HL-60/S4 (cell line): ENCODE measurements at regions not wholly inside any gene's neighbourhood (a gene's known extent, or its start where the extent isn't known, plus 50 kb on each side); places are given as distances from the start of the nearest gene placed in this dataset.
"Not testable (repeated sequence)": the region's sequence is repeated elsewhere in the genome, so short reads cannot be mapped to it uniquely, and the experiment has no call there.

Experiments used
- in situ Hi-C: fragments of 300-500 bp; cut with MboI; formaldehyde crosslinking; loops from 2 replicates; pipeline ENCODE4 v1.14.3; 2022; ENCODE audit warnings: low sequenced_read_pairs

DNA sequence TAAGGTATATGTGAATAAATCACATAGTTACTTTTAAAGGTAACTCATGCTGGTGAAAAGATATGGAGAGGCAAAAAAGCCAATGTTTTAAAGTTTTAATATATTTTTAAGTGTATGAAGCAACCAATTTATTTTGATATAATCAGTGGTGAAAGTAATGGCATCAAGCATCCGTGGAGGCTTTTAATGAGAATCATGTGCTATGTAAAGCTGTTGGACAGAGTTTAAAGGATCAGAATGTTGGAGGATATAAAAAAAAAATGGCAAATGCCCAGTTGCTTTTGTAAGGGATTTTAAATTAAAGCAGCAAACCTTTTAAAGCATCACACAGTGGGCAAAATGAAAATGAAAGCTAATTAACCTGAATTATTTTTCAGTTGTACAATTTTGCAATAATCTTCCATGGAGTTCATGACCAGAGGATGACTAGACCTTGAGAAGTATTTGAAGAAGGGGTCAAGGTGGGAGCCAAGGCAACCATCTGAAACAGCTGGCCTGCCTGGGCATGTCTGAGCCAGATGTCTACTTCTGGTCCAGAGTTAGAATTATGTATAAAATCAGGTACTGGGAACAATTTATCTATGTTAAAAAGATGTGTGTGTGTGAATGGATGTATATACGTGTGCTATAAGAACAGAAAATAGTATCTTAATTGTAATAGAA lies 1007.9 kb downstream of the LTN1 start:
- in situ Hi-C loops = not testable (repeated sequence)

- in situ Hi-C loops = not testable (repeated sequence)
These were observed 1012.6 kb upstream of the ADAMTS5 start for GRCh38 chr21:27979446-27979845.

DNA sequence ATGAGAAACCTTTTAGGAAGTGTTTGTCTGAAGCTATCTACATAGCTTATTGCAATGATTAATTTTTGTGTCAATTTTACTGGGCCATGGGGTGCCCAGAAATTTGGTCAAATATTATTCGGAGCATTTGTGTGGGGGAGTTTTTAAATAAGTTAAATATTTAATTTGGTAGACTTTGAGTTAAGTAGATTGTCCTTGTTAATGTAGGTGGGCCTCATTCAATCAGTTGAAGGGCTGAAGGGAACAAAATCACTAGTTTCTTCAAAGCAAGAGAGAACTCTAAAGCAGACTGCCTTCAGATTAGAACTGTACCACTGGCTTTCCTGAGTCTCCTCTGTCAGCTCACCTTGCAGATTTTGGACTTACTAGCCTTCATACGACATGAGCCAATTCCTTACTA lies 1008.6 kb upstream of the ADAMTS5 start:
- in situ Hi-C loops = no loop called here

DNA sequence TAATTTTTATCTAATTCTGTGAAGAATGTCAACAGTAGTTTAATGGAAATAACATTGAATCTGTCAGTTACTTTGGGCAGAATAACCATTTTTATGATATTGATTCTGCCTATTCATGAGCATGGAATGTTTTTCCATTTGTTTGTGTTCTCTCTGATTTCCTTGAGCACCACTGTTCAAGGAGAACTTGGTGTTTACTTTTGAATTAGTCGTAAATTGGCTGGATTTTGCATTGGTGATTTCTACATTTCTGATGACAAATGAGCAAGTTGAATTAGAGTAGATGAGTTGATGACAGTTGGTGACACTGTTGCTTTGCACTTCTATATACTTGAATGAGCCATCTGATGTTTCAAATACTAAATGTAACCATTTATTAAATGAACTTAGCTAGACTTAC lies 1007.3 kb upstream of the ADAMTS5 start:
- in situ Hi-C loops = not testable (repeated sequence)

DNA sequence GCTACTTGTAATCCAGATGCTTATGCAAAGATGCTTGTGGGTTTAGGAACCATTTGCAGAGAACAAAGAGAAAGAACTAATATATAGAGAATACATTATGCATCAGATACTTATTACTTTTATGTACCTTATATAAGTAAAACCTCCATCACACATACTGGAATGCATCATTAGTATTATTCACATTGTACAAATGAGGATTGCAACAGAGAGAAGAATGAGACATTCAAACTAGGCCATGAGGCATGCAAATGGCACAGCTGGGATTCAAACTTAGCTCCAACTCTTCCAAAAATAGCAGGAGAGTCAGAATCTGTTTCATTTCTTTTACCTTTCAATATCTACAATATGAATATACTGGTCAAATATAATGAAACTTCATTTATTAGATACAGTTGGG lies 1001.4 kb upstream of the ADAMTS5 start:
- in situ Hi-C loops = not testable (repeated sequence)

DNA sequence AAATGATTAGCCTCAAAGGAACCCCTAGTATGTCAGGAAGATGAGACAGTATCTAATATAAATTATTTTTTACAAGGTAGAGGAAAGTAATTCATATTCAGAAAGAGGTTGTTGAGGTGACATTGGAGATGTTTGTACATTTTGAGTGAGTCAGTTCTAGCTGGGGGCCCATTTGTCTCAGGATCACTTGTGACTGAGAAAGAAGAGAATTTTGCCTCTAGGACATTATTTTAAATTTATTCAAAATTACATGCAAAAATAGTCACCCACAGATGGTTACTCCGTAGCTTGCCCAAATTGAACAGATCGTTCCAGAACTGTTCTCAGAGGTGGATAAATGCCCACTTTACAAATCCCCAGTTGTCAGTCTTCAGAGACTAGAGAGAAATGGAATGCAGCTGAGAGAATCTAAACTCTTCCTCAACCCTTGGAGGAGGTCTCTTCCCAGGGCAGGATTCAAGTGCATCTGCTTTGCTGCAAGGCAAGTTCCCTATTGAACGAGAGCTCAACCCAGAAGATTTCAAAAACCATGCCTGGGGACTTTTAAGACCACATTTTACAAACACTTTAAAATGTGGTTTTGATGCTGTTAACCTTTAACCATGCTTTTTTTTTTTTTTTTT lies 987.8 kb upstream of the ADAMTS5 start:
- in situ Hi-C loops = no loop called here

- in situ Hi-C loops = no loop called here
These were observed 986.6 kb upstream of the ADAMTS5 start for GRCh38 chr21:27953340-27954045.

DNA sequence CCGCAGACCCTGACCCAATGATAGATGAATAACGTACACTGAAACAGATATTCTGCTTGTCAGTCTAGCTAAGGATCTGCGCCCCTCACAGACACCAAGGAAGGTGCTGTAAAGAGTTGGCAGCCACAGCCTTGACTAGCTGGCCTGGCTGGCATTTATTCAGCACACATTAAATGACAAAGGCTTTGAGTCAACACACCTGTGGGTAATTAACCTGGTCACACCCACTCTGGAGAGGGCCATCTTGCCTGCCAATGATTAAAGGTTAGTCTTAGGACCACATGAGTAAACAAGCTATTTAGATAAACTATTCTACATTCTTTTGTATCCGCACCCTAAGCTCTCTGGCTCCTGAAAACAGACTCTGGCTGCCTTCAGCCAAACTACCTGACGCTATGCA lies 982.2 kb upstream of the ADAMTS5 start:
- in situ Hi-C loops = not testable (repeated sequence)

GRCh38 chr21:27930108-27930767 lies 963.4 kb upstream of the ADAMTS5 start:
- in situ Hi-C loops = not testable (repeated sequence)

DNA sequence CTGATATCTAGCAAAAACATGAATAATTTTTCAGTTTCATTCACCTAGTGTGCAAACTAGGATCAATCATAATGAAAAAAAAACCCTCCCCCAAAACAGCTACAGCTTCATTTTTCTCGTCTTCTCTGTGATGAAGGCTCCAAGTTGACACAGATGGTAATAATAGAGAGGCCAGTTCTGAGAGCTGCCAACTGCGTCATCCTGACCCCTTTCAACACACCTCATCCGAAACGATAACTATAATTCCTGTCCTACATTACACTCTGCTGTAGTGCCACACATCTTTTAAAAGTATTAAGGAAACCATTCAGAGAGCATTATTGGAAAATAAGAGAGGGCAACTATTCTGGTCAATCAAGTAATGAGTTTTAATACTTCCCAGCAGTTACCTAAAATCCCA lies 962.3 kb upstream of the ADAMTS5 start:
- in situ Hi-C loops = not testable (repeated sequence)

DNA sequence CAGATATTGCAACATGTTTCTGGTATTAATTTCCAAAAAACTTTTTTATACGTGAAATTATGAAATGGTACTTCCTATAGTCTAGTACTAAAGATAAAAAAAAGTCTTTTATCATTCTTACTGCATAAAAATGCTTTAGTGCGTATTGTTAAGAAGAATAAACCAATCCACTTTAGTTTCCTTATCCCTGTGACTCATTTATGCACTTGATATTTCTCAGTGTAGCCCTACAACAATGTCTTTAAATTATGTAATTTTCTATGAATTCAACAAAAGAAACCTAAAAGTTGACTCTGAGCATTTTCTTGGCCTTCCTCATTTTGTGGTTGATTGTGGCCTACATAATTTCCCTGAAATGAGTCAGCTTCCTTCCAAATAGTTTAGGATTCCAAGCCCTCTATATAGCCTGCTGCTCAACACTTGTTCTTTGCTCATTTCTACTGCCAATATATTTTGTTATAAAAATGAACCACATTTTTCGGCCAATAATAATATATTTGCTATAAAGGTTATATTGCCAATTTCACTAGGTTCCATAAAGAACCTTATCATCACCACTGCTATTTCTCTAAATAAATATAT lies 961.7 kb upstream of the ADAMTS5 start:
- in situ Hi-C loops = not testable (repeated sequence)

- in situ Hi-C loops = not testable (repeated sequence)
These were observed 954.5 kb upstream of the ADAMTS5 start for GRCh38 chr21:27921421-27921820.

DNA sequence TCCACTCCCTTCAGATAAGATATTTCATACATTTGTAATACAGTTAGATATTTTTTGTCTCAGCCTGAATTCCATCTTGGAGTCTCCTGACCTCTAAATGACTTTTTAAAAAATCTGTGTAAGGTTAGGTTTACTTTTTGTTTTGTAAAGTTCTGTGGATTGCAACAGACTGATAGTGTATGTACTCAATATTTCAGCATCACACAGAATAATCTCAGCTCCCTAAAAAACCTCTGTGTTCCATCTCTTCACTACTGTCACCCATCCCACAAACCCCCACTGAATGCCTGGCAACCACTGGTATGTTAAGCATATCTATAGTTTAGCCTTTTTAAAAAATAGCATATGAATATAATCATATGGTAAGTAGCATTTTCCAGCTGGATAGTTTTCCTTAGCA lies 951.1 kb upstream of the ADAMTS5 start:
- in situ Hi-C loops = not testable (repeated sequence)

DNA sequence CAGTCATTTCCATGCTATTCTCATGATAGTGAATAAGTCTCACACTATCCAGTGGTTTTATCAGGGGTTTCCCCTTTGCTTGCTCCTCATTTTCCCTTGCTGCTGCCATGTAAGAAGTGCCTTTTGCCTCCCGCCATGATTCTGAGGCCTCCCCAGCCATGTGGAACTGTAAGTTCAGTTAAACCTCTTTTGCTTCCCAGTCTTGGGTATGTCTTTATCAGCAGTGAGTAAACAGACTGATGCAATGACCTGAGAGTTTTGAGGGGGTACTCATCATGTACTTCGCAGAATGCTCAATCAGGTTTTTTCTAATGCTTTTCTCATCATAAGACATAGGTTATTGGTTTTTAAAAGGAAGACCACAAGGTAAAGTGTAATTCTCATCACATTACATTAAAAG lies 949.4 kb upstream of the ADAMTS5 start:
- in situ Hi-C loops = not testable (repeated sequence)

DNA sequence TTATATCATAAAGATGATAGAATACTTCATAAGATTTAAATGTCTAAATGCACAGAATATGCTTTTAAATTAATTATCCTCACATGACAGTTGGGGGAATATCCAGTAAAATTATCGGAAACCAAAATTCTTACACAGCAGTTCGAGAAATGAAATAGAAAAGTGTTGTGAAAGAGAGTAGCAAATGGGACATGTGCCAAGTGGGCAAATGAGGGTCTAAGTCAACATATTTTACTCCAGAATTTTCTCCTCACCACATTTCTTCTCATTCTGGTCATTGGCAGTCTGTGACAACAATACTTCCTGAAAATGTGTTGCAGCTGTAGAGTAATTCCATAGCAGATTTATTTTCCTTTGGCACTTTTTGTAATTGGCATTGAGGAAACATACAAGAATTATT lies 945.2 kb upstream of the ADAMTS5 start:
- in situ Hi-C loops = not testable (repeated sequence)

DNA sequence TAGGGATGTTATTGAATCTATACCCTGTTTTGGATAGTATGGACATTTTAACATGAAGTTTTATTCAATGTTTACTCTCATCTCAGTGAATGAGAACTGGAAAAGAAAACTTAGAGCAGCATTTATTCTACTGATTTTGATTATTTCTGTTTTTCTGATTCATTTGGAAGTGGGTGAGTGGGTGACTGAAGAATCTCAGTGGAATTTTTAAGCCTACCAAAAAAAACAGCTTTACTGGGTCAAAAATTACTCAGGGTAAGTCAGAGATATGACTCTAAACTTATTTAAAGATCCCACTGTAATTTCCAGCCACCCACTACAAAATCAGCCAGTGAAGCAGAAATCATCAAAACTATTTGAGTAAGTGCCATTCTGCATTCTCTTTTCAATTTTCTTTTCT lies 942.6 kb upstream of the ADAMTS5 start:
- in situ Hi-C loops = not testable (repeated sequence)

GRCh38 chr21:27908816-27909215 lies 941.9 kb upstream of the ADAMTS5 start:
- in situ Hi-C loops = not testable (repeated sequence)

DNA sequence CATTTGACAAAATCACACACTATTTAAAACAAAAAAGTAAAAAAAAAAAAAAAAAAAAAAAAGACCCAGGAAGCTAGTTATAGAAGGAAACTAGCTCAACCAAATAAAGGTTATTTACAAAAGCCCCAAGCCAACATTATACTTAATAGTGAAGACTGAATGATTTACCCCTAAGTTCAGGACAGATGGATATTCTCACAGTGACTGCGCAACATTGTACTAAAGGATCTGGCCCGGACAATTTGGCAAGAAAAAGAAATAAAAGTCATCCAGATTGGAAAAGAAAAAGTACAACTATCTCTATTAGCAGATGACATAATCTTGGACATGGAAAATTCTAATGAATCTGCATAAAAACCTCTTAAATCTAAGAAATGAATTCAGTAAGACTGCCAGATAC lies 936.0 kb upstream of the ADAMTS5 start:
- in situ Hi-C loops = not testable (repeated sequence)

DNA sequence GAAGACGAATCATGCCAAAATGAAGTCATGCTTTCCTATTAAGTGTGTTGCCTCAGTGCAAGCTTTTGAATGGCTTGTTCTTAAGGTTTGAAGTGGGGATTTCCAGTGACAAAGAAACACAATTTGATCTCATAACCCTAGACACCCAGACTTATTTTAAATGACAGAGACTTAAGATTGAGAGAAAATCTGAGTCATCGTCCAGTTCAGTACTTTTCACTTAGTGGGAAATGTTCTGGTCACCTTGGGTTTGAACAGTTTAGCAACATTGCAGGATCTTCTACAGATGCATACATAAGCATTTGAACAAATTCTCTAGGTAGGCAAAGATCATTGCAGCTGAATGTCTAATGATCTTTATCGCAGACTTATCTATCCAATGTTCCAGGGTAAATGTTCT lies 926.7 kb upstream of the ADAMTS5 start:
- in situ Hi-C loops = not testable (repeated sequence)

DNA sequence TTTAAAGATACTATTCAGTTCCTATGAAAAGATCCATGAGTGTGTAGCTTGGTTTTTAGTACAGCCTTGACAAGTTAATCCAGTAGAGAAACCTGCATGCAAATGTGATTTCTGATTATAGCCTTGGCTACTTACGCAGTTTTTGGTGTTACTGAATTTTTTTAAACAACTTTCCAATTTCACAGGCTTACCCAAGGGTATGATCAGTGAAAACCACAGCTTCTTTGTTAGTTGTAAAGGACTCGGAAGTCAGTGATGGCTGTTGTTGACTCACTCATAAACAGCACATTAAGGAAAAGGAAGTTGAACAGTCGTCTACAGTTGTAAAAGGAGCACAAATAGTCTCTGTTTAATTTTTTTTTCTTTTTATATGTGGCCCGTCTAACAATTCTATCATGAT lies 924.6 kb upstream of the ADAMTS5 start:
- in situ Hi-C loops = not testable (repeated sequence)

GRCh38 chr21:27887808-27888455 lies 921.0 kb upstream of the ADAMTS5 start:
- in situ Hi-C loops = not testable (repeated sequence)
